H1 (cell line): ENCODE measurements at regions not wholly inside any gene's neighbourhood (a gene's known extent, or its start where the extent isn't known, plus 50 kb on each side); places are given as distances from the start of the nearest gene placed in this dataset.

ENCODE experiments used
- CTCF ChIA-PET: fragments of 300-600 bp; sonication (Branson Sonifier 250); formaldehyde crosslinking; loops from one replicate; lab custom pipeline; 2021; ENCODE audit not compliant: partially characterized antibody; lab: Charles Lee
- POLR2A ChIA-PET: fragments of 300-600 bp; sonication (Branson Sonifier 250); formaldehyde crosslinking; loops from one replicate; lab custom pipeline; 2021; ENCODE audit warnings: inconsistent platforms; ENCODE audit not compliant: partially characterized antibody; lab: Charles Lee
- DNase-seq, 2 experiments: peaks; one replicate each; pipeline versions ENCODE4 v3.0.0 to v3.0.0-alpha.2; 2010 to 2022; ENCODE audit warnings: low spot score in 2 of 2, low read depth in 1 of 2, mixed read lengths in 1 of 2
- FAIRE-seq: peaks from 2 replicates; lab custom pipeline; 2011; peaks lifted over from hg19 to GRCh38; lab: Jason Lieb, UNC
- H2AFZ ChIP-seq: 2 replicates; pipeline ENCODE4 v1.8.1; 2012; ENCODE audit warnings: low read length, inconsistent platforms
- H2AK5ac ChIP-seq: 2 replicates; pipeline ENCODE4 v1.6.1; 2013; ENCODE audit warnings: low read depth, low read length
- H2BK120ac ChIP-seq: replicated peaks from 2 replicates; pipeline ENCODE3; 2013; ENCODE audit warnings: low read depth, low read length, inconsistent platforms
- H2BK12ac ChIP-seq: 2 replicates; pipeline ENCODE4 v1.6.1; 2013; ENCODE audit warnings: low read depth, low read length
- H2BK15ac ChIP-seq: 2 replicates; pipeline ENCODE4 v1.6.1; 2013; ENCODE audit warnings: low read length
- H2BK20ac ChIP-seq: 2 replicates; pipeline ENCODE4 v1.6.1; 2013; ENCODE audit warnings: low read length
- H2BK5ac ChIP-seq: 2 replicates; pipeline ENCODE4 v1.6.1; 2013; ENCODE audit warnings: low read depth, low read length
- H3K14ac ChIP-seq: 2 replicates; pipeline ENCODE4 v1.6.1; 2013; ENCODE audit warnings: inconsistent platforms; ENCODE audit not compliant: insufficient read length
- H3K18ac ChIP-seq: 2 replicates; pipeline ENCODE4 v1.6.1; 2013; ENCODE audit warnings: low read length; ENCODE audit errors: extremely low read depth
- H3K23ac ChIP-seq: 2 replicates; pipeline ENCODE4 v1.6.1; 2013; ENCODE audit warnings: inconsistent platforms; ENCODE audit not compliant: insufficient read length
- H3K23me2 ChIP-seq: 2 replicates; pipeline ENCODE4 v1.6.1; 2013; ENCODE audit warnings: low read depth, low read length
- H3K27ac ChIP-seq: 2 replicates; pipeline ENCODE4 v1.6.1; 2011; ENCODE audit warnings: low read depth, low read length, inconsistent platforms
- H3K27me3 ChIP-seq, 4 experiments: replicated peaks in 1 of 4; 1 replicate in 1 of 4; 2 replicates in 3 of 4; pipeline versions ENCODE4 v1.6.1 to v1.8.1; 2011 to 2013; ENCODE audit warnings: low read length in 3 of 4, mild to moderate bottlenecking in 3 of 4, inconsistent platforms in 2 of 4, mixed read lengths in 2 of 4, moderate library complexity in 1 of 4; ENCODE audit not compliant: control insufficient read depth in 3 of 4, insufficient read depth in 3 of 4; ENCODE audit errors: extremely low read depth in 1 of 4
- H3K36me3 ChIP-seq, 4 experiments: 2 replicates each; pipeline versions ENCODE4 v1.6.1 to v1.8.1; 2011 to 2013; ENCODE audit warnings: mild to moderate bottlenecking in 4 of 4, low read length in 3 of 4, moderate library complexity in 2 of 4, control low read depth in 1 of 4, inconsistent platforms in 1 of 4; ENCODE audit not compliant: insufficient read depth in 4 of 4, control insufficient read depth in 2 of 4
- H3K4ac ChIP-seq: replicated peaks from 2 replicates; pipeline ENCODE3; 2013; ENCODE audit warnings: low read length, low read depth, mixed read lengths, inconsistent platforms; ENCODE audit not compliant: insufficient read length
- H3K4me1 ChIP-seq, 4 experiments: replicated peaks in 1 of 4; 1 replicate in 1 of 4; 2 replicates in 3 of 4; pipeline versions ENCODE4 v1.6.1 to v1.8.1; 2011 to 2013; ENCODE audit warnings: low read length in 3 of 4, inconsistent platforms in 2 of 4, mixed read lengths in 1 of 4; ENCODE audit not compliant: insufficient read depth in 4 of 4, control insufficient read depth in 3 of 4
- H3K4me2 ChIP-seq, 2 experiments: 2 replicates each; pipeline versions ENCODE4 v1.6.1 to v1.8.1; 2011 to 2013; ENCODE audit warnings: low read depth in 2 of 2, low read length in 2 of 2, control low read depth in 1 of 2, inconsistent platforms in 1 of 2, mild to moderate bottlenecking in 1 of 2; ENCODE audit not compliant: insufficient read depth in 1 of 2
- H3K4me3 ChIP-seq, 4 experiments: fragments of 200-600, 300-600 bp in 1 of 4; sonication (generic), shearing (Covaris generic), sonication (Bioruptor Twin) in 1 of 4; 2 replicates each; pipeline versions ENCODE4 v1.5.1 to v1.8.1; 2011 to 2016; ENCODE audit warnings: low read length in 4 of 4, low read depth in 3 of 4, control low read depth in 2 of 4, inconsistent platforms in 2 of 4, mild to moderate bottlenecking in 2 of 4, mixed read lengths in 1 of 4, moderate library complexity in 1 of 4; ENCODE audit not compliant: insufficient read depth in 2 of 4; ENCODE audit errors: extremely low read depth in 1 of 4
- H3K56ac ChIP-seq: replicated peaks from 2 replicates; pipeline ENCODE3; 2013; ENCODE audit warnings: low read depth, mild to moderate bottlenecking, mixed read lengths, low read length, inconsistent platforms; ENCODE audit not compliant: insufficient read length
- H3K79me1 ChIP-seq: 2 replicates; pipeline ENCODE4 v1.6.1; 2013; ENCODE audit warnings: low read depth, low read length, control low read depth
- H3K79me2 ChIP-seq, 2 experiments: 2 replicates each; pipeline versions ENCODE4 v1.6.1 to v1.8.1; 2012 to 2013; ENCODE audit warnings: low read length in 2 of 2, mild to moderate bottlenecking in 2 of 2, inconsistent platforms in 1 of 2; ENCODE audit not compliant: insufficient read depth in 2 of 2, control insufficient read depth in 1 of 2
- H3K9ac ChIP-seq, 4 experiments: replicated peaks in 1 of 4; 1 replicate in 1 of 4; 2 replicates in 3 of 4; pipeline versions ENCODE4 v1.6.1 to v1.8.1; 2011 to 2013; ENCODE audit warnings: low read depth in 3 of 4, low read length in 3 of 4, control low read depth in 2 of 4, mild to moderate bottlenecking in 2 of 4, moderate library complexity in 2 of 4, inconsistent platforms in 1 of 4; ENCODE audit errors: extremely low read depth in 1 of 4
- H3K9me3 ChIP-seq, 2 experiments: 2 replicates each; pipeline versions ENCODE4 v1.6.1 to v1.8.1; 2012 to 2013; ENCODE audit warnings: mild to moderate bottlenecking in 2 of 2, moderate library complexity in 2 of 2, control low read depth in 1 of 2, inconsistent platforms in 1 of 2, low read depth in 1 of 2, low read length in 1 of 2, mixed read lengths in 1 of 2; ENCODE audit not compliant: insufficient read depth in 2 of 2
- H4K20me1 ChIP-seq, 2 experiments: replicated peaks in 1 of 2; 2 replicates each; pipeline versions ENCODE3 to v1.8.1; 2011 to 2013; ENCODE audit warnings: inconsistent platforms in 2 of 2, low read length in 2 of 2, mild to moderate bottlenecking in 1 of 2; ENCODE audit not compliant: insufficient read depth in 2 of 2, control insufficient read depth in 1 of 2
- H4K5ac ChIP-seq: 2 replicates; pipeline ENCODE4 v1.6.1; 2013; ENCODE audit warnings: low read length, low read depth, mixed read lengths, inconsistent platforms; ENCODE audit not compliant: insufficient read length
- H4K8ac ChIP-seq: 2 replicates; pipeline ENCODE4 v1.8.0; 2013; ENCODE audit warnings: mild to moderate bottlenecking, moderate library complexity, low read length, inconsistent platforms; ENCODE audit not compliant: insufficient read depth; ENCODE audit errors: extremely low read depth
- H4K91ac ChIP-seq: replicated peaks from 2 replicates; pipeline ENCODE3; 2013; ENCODE audit warnings: low read length, mixed read lengths, inconsistent platforms; ENCODE audit not compliant: insufficient read length
- NRF1 ChIP-seq: IDR thresholded peaks from 2 replicates; pipeline ENCODE4 v1.6.1; 2011; ENCODE audit warnings: mild to moderate bottlenecking, low read depth, low read length, improper control_type of control experiment
- POLR2A ChIP-seq, 2 experiments: IDR thresholded peaks; 1 replicate in 1 of 2; 2 replicates in 1 of 2; pipeline ENCODE4 v1.6.1; 2011; ENCODE audit warnings: low read depth in 2 of 2, low read length in 2 of 2, mild to moderate bottlenecking in 2 of 2; ENCODE audit errors: control extremely low read depth in 1 of 2
- RNF2 ChIP-seq: fragments of 200-900, 300-1000 bp; sonication (generic); IDR thresholded peaks from 2 replicates; pipeline ENCODE4 v1.7.1; 2016; ENCODE audit warnings: borderline replicate concordance, low read depth, mild to moderate bottlenecking, antibody characterized with exemption, low read length; ENCODE audit not compliant: poor library complexity, severe bottlenecking; ENCODE audit errors: missing control alignments
- SP4 ChIP-seq: IDR thresholded peaks from 2 replicates; pipeline ENCODE4 v1.6.1; 2012; ENCODE audit warnings: low read length, inconsistent platforms
- WGBS, 2 experiments: shearing (Covaris generic) in 1 of 2; methylation state at CpG; one replicate each; pipeline versions ENCODE4 v1.1.6 to v1.1.7; 2013 to 2015; ENCODE audit warnings: low lambda C conversion rate in 2 of 2, mixed read lengths in 2 of 2, inconsistent platforms in 1 of 2, low coverage in 1 of 2, missing lambda C conversion rate in 1 of 2; ENCODE audit not compliant: insufficient replicate concordance in 2 of 2, insufficient coverage in 1 of 2, insufficient read length in 1 of 2; ENCODE audit errors: extremely low coverage in 1 of 2, missing lambda C conversion rate in 1 of 2; 5-methylcytosine and 5-hydroxymethylcytosine counted together

GRCh38 chr7:91373111-91373800 is 109.0 kb downstream of the FZD1 start:
- H4K20me1 ChIP-seq = no peaks in the 10 kb centered on the region
- no peak for DNase-seq
- H3K14ac ChIP-seq = no peak overlapping the region
- CTCF ChIA-PET = interaction anchor here (0.8 to 1.6 kb wide), 3 partner anchors 11 to 448 kb away, joined by 3 read pairs; no protein-coding TSS in a partner anchor
- H3K56ac ChIP-seq = no peak overlapping the region
- WGBS, 2 experiments = 69% methylated on average over 4 of the region's 4 CpGs; no CpG with 5 or more reads in 1 of the 2 experiments
- peaks cover 0 to 4% (median 4%) of the 10 kb centered on the region in 4 experiments; a peak in 5 of 7 replicates for H3K4me1 ChIP-seq
- no peak for FAIRE-seq
- H3K9ac ChIP-seq = no peak overlapping the region
- no peak overlapping the region for H2BK12ac ChIP-seq
- H4K8ac ChIP-seq = no peak overlapping the region
- no peaks in the 10 kb centered on the region for H3K23me2 ChIP-seq
- no peak overlapping the region for H2AFZ ChIP-seq
- no peaks in the 10 kb centered on the region for H3K79me1 ChIP-seq
- H3K23ac ChIP-seq = no peak overlapping the region
- no peaks in the 10 kb centered on the region for H3K79me2 ChIP-seq
- no peak overlapping the region for H2BK120ac ChIP-seq
- H3K9me3 ChIP-seq = no peaks in the 10 kb centered on the region
- H3K4ac ChIP-seq = no peak overlapping the region
- H4K91ac ChIP-seq = no peak overlapping the region
- no peak overlapping the region for H3K18ac ChIP-seq
- H2BK5ac ChIP-seq = no peak overlapping the region
- H3K36me3 ChIP-seq = no peaks in the 10 kb centered on the region
- POLR2A ChIA-PET = no interaction called here
- TF ChIP-seq POLR2A (IDR thresholded peaks at IDR 0.05; ENCODE audit: control extremely low read depth in 1 of 2, low read depth in 2 of 2, low read length in 2 of 2) = no peak
- TF ChIP-seq NRF1 = no peak
- no peak for TF ChIP-seq RNF2
- TF ChIP-seq SP4 = no peak
- no peak overlapping the region for H4K5ac ChIP-seq
- H3K4me3 ChIP-seq = no peak overlapping the region
- H3K4me2 ChIP-seq = no peak overlapping the region
- no peaks in the 10 kb centered on the region; a peak in 1 of 7 replicates for H3K27me3 ChIP-seq
- no peak overlapping the region for H2BK20ac ChIP-seq
- no peak overlapping the region for H2AK5ac ChIP-seq
- H3K27ac ChIP-seq = no peak overlapping the region
- no peak overlapping the region for H2BK15ac ChIP-seq
